WERI-Rb-1 (cell line): ENCODE measurements at regions not wholly inside any gene's neighbourhood (a gene's known extent, or its start where the extent isn't known, plus 50 kb on each side); places are given as distances from the start of the nearest gene placed in this dataset.

Source experiments
- DNase-seq: peaks from one replicate; pipeline ENCODE4 v3.0.0-alpha.2; 2020
- H3K27ac ChIP-seq: fragments of 250-450 bp; sonication (Bioruptor Pico); 2 replicates; pipeline ENCODE4 v1.5.1; 2020; ENCODE audit warnings: mild to moderate bottlenecking, moderate library complexity
- H3K27me3 ChIP-seq: fragments of 250-450 bp; sonication (Bioruptor Pico); 2 replicates; pipeline ENCODE4 v1.5.1; 2021; ENCODE audit warnings: mild to moderate bottlenecking, low read depth, moderate library complexity; ENCODE audit not compliant: insufficient read depth, severe bottlenecking
- H3K36me3 ChIP-seq: fragments of 250-450 bp; sonication (Bioruptor Pico); 2 replicates; pipeline ENCODE4 v1.5.1; 2020; ENCODE audit warnings: mild to moderate bottlenecking, moderate library complexity
- H3K4me3 ChIP-seq: 2 replicates; pipeline ENCODE4 v1.5.1; 2011; ENCODE audit warnings: low read depth, mild to moderate bottlenecking, control low read depth, low read length
- H3K9me3 ChIP-seq: fragments of 250-450 bp; sonication (Bioruptor Pico); 2 replicates; pipeline ENCODE4 v1.5.1; 2021; ENCODE audit warnings: mild to moderate bottlenecking, moderate library complexity; ENCODE audit not compliant: severe bottlenecking
- CTCF ChIP-seq: IDR thresholded peaks from 2 replicates; pipeline ENCODE4 v1.5.1; 2011; ENCODE audit warnings: low read depth, mild to moderate bottlenecking, control low read depth, inconsistent platforms, low read length

GRCh38 chr3:64358853-64359252, 133.6 kb upstream of the PRICKLE2 start:
- Histone ChIP-seq H3K4me3 (no peak overlapping the region), H3K27me3 (no peaks in the 10 kb centered on the region), H3K36me3 (no peaks in the 10 kb centered on the region), H3K9me3 (no peaks in the 10 kb centered on the region), H3K27ac (peak overlapping the region; percentile 92)
- peak; percentile 42 for DNase-seq
- TF ChIP-seq CTCF = no peak

DNA sequence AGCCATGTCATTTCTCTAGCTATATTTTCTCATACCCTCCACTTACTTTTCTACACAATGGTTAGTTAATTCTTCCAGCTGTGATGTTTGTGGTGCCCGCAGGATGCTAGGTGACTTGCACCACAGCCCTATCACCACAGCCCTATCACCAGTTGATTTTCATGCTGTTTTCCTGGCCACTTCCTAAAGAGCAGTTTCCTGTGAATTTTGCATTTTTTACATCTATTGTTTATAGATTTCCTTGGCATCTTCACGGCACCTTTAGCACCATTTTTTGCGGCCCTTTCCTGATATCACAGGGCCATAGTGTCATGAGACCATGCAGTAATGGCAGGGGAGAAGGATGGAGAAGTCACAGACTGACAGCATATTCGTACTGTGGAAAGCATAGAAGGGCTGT, 132.9 kb upstream of the PRICKLE2 start:
- Histone ChIP-seq H3K9me3 (no peaks in the 10 kb centered on the region), H3K36me3 (no peaks in the 10 kb centered on the region), H3K27me3 (no peaks in the 10 kb centered on the region), H3K27ac (peak overlapping the region; percentile 92; the same call in 1 of the 2 replicates), H3K4me3 (no peak overlapping the region)
- no peak for TF ChIP-seq CTCF
- no peak for DNase-seq

GRCh38 chr3:64357481-64357880, 132.2 kb upstream of the PRICKLE2 start:
- DNase-seq = no peak
- H3K27me3 ChIP-seq = no peaks in the 10 kb centered on the region
- no peaks in the 10 kb centered on the region for H3K36me3 ChIP-seq
- no peaks in the 10 kb centered on the region for H3K9me3 ChIP-seq
- no peak overlapping the region for H3K27ac ChIP-seq
- no peak for TF ChIP-seq CTCF
- H3K4me3 ChIP-seq = no peak overlapping the region

DNA sequence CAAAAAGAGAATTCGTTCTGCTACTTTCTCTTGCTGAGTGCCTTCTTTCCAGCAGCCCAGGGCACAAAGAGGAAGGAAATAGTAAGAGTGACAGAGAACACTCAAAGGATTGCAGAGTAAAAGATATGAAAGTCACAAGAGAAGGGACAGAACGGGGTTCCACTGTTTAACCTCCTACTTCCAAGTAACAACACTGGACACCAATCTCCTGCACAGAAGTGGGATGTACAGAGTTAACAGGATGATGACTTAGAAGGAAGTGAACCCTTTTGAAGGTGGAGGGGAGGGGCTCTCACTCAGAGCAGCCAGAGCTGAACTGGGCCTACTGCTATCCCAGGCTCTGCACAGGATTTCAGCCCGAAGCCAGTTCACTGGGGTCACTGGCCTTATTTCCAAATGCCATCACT, 130.1 kb upstream of the PRICKLE2 start:
- peak; percentile 61 for DNase-seq
- Histone ChIP-seq H3K9me3 (no peaks in the 10 kb centered on the region), H3K4me3 (no peak overlapping the region), H3K27me3 (no peaks in the 10 kb centered on the region), H3K36me3 (no peaks in the 10 kb centered on the region), H3K27ac (0 out of 2 replicates have a peak overlapping the region, but pooled peaks have one; percentile 25)
- TF ChIP-seq CTCF = no peak

- no peaks in the 10 kb centered on the region for H3K36me3 ChIP-seq
- H3K9me3 ChIP-seq = no peaks in the 10 kb centered on the region
- no peak for DNase-seq
- H3K27ac ChIP-seq = 0 out of 2 replicates have a peak overlapping the region, but pooled peaks have one; percentile 25
- no peak overlapping the region for H3K4me3 ChIP-seq
- TF ChIP-seq CTCF = no peak
- H3K27me3 ChIP-seq = no peaks in the 10 kb centered on the region
Measured at GRCh38 chr3:64354956-64355355, 129.7 kb upstream of the PRICKLE2 start.

GRCh38 chr3:64354221-64354620, 129.0 kb upstream of the PRICKLE2 start:
- Histone ChIP-seq H3K4me3 (no peak overlapping the region), H3K36me3 (no peaks in the 10 kb centered on the region), H3K9me3 (no peaks in the 10 kb centered on the region), H3K27ac (peak overlapping the region; percentile 55), H3K27me3 (no peaks in the 10 kb centered on the region)
- no peak for TF ChIP-seq CTCF
- DNase-seq = no peak
